T-helper 1 cell treated with Interleukin-12 subunit alpha and Interleukin-12 subunit beta and Interleukin-4 antibody, amounts not matched to agents 30 ng/mL and 1 ng/mL, for 36 hours (primary cell): ENCODE measurements at regions not wholly inside any gene's neighbourhood (a gene's known extent, or its start where the extent isn't known, plus 50 kb on each side); places are given as distances from the start of the nearest gene placed in this dataset.
"Not testable (repeated sequence)": the region's sequence is repeated elsewhere in the genome, so short reads cannot be mapped to it uniquely, and the experiment has no call there.

ENCODE experiments used
- intact Hi-C: fragments of 100-400 bp; cut with micrococcal nuclease; formaldehyde crosslinking; loops from one replicate; pipeline ENCODE4 v1.15.1; 2024

DNA sequence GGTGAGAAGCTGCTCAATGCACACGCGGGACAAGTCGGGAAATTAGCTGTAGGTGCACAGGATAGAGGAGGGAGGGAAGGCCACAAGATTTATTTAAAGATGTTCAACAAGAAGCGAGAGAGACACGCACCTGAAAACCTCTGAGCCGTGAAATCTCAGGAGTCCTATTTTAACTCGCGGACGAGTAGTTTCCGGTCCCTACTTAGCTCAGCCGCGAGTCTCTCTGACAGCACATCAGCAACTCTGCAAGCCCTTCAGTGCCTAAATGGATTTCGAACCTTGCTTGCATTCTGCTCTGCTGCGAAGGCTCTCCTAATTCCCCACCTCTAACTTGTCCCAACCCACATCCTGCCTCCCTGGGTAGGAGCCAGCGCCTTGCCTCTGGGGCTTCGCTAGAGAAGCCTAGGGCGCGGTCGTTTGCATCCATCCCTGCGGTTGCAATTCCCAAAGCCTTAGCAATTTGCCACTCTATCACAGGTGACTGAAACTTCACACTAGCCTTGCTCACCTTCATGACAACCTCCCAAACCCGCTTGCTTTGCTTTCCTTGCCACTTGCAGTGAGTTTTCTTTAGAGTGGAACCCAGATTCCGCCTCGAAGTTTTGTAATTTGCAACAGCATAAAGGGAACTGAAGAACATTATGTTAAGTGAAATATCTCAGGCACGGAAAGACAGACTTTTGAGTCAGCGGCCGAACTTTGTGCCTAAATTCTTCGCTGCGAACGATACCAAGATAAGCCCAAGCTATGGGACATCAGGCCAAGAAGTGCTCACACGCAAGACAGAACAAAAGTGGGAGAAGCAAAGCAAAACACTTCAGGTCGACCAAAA is 202.8 kb downstream of the KDM5D start:
- intact Hi-C loops: no loop called here

DNA sequence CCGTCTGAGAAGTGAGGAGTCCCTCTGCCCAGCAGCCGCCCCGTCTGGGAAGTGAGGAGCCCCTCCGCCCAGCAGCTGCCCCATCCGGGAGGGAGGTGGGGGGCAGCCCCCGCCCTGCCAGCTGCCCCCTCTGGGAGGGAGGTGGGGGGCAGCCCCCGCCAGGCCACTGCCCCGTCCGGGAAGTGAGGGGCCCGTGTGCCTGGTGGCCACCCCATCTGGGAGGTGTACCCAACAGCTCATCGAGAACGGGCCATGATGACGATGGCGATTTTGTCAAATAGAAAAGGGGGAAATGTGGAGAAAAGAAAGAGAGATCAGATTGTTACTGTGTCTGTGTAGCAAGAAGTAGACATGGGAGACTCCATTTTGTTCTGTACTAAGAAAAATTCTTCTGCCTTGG is 208.8 kb downstream of the KDM5D start:
- intact Hi-C loops: not testable (repeated sequence)

DNA sequence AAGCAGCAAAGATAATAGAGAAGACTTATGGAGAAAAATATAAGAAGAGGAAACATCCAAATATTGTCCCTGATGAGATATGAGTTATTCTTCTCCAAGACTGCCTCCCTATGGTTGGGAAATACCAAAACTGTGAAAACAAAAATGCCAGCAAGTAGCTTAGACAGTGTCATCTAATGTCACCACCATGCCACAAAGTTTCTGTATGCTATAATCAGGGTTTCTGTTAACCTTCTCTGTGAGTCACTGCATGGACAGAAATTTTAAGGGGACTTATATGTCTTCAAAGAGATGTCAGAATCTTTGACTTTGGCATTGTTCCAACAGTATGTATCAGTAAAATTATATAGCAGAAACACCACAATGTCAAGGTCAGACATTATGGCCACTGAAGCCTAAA is 222.6 kb downstream of the KDM5D start:
- intact Hi-C loops: loop anchor here (2.0 kb wide), 1 partner anchor 19 kb away; no protein-coding TSS in a partner anchor

DNA sequence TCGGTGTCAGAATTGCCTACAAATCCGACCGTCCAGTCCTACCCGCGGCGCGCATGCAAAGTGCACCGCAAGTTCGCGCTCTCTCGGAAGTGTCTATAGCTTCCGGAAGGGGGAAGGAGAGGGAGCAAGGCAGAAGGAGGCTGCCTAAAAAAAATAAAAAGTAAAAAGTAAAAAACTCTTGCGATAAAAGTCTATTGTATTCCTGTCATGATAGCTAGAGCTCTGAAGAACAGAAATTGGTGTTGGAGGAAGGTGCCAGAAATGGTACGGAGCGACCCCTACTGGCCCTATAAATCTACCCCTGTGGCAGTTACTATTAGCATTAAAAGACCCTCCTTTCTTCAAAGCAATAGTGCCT is 241.5 kb downstream of the KDM5D start:
- intact Hi-C loops: loop anchor here (1.0 to 2.0 kb wide), 4 partner anchors 20 to 242 kb away; no protein-coding TSS in a partner anchor

DNA sequence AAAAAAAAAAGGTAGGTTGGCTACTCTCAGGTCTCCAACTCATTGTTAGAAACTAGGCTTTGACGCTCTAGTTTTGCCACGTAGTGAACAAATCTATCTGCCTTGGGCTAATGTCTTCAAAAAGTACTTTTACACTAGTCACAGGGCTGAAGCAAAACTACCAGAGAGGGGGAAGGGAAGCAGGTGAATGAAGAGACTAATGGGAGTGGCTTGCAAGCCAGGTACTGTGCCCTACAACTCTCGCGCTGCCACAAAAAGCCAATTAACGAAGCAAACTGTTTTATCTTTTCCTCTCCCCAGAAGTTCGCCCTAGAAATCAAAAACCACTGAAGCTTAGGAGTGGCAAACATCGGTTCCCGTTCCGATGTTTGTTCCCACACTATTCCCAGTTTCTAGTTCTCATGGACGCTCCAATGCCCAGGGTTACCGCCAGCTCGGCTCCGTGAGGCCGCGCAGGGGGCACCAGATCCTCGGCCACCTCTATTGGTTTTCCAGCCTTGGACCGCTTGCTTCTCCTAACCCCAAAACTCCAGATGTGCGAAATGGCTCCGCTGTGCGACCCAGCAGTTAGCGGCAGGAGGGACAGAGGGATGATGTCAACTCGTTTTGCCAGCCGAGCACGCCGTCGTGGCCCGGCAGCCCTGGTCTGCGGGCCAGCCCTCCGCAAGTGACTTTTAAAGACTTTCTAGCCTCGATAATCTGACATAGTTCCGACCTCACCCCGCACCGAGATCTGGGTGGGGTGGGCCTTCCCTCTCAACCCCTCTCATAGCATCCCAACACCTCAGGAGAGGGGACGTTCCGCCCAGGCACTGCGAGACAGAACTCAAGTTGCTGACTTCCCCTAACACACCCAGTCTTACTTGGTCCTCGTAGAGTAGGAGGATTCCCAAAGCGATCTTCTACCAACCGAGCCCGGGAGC is 242.1 kb downstream of the KDM5D start:
- intact Hi-C loops: loop anchor here (1.0 to 2.0 kb wide), 4 partner anchors 20 to 243 kb away; no protein-coding TSS in a partner anchor

DNA sequence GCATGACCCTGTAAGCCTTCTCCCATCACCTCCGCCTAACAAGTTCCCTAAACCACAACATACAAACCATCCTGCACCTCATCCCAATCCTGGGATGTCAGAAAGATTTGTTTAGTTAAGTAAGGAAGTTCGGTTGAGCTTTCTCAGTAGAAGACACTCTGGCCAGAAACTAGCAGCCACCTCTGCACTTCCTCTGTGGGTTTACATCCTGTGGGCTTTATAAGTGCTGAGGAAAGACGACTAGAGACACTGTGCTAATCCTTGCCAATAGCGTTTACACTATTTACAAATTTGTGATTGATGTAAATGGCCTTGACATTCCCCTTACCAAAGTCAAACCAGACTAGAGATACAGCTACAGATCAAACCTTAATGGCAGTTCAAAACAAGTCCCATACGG is 246.0 kb downstream of the KDM5D start:
- intact Hi-C loops: loop anchor here (1.0 to 5.0 kb wide), 2 partner anchors 246 to 1079 kb away; partner anchors contain the start of genes EIF1AY and KDM5D

DNA sequence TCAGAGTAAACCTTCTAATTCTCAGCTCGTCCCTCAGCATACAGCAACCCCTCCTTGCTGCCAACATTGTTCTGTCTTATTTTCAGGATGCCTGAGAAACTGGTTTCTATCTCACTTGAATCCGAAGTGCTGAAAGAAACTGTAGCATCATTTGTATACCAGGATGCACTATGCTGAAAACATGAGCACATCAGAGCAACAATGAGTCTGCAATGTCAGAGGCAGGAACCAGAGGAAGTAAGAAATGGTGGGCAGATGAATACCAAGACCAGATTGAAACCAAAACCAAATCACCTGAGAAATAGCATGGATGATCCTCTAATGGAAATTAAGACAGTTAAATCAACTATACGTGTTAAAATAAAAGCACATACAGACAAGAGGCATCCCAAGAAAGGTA is 257.0 kb downstream of the KDM5D start:
- intact Hi-C loops: no loop called here

DNA sequence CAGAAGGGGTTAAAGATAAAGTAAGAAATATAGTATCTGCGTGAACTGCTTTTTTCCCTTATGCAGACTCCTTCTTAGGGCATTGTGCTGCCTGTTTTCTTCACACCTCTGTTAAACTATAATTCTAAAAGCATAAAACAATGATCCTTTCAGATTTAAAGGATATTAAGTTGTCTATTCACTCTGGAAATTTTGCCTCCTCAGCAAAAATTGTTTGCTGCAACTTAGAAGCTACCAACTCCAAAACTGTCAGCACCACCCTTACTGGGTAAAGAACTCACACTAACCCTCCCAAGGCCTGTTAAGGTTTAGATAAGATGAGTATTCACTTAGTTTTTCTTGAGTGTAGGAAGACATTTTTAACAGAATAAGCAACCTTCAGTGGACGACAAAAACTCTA is 259.5 kb downstream of the KDM5D start:
- intact Hi-C loops: no loop called here

DNA sequence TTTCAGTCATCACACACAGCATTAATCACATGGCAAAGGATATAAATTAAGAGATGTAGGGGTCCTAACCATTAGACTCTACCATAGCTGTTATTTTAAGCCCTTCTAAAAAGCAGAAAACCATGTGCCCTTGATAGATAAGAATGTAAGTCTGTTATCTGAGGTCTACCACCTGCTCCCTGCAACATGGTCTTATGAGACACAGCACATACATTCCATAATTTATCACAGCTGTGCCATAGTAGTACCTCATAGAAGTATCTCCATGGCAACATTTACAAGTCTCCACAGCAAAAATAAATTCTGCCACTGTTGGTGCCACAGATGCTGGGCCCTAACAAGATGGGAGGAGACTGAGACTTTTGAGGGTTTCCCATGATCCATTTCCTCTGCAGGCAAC is 265.4 kb downstream of the KDM5D start:
- intact Hi-C loops: no loop called here

DNA sequence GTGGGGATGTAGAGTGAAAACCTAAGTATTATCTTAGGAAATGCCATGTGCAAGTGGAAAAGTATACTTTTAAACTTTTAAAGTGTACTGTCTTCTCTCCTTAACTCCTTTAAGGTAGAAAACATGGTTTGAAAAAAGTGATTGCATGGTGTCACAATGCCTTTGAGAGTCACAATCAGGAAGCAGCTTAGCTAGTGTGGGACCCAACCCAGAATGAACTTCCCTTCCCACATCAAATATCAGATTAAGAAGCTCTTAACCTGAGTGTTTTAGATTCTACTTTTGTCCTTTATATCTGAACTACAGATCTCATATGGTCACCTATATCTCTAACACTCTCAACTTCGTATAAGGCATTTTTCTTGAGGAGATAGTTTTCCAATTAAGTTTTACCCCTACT is 266.6 kb downstream of the KDM5D start:
- intact Hi-C loops: no loop called here

DNA sequence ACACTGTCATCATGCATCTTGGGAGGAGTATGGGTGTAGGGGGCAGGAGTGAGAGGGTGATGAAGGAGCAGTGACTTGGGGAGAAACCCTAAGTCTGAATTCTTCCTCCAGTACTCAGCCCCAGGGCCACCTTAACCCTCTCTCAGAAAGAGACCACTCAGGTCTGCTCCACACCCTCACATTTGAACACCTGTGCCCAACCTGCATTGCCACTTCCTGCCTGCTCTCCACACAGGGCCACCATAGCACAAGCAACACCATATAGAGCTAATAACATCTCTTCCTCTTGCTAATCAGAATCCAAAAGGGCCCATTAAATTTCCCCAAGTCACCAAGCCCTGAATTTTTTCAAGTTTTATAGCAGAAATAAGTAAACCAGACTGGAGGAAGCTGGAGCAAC is 278.7 kb downstream of the KDM5D start:
- intact Hi-C loops: no loop called here

DNA sequence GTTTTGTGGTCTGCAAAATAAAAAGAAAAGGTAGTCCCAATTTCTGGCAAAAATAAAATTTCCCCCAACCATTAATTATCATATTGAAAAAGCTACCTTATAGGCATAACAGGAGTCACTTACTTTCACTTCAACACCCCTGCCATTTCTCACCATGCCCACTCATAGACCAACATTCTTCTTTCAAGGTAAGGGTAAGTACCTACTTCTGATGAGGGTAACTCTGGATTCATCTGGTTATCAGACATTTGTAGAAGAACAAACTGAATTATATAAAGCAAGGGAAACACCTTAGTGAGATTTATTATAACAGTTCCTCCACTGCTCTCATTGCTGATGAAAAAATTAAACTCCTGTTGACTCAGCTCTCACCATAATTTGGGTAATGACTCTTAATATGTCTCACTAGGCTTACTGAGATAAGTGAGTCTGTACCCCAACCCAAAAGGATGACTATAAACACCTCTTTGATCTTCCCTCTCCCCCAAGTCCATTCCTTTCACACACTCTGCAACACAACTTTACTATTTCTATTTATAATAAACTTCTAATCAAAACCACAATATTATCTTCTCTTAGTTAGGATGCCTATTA is 287.6 kb downstream of the KDM5D start:
- intact Hi-C loops: no loop called here

DNA sequence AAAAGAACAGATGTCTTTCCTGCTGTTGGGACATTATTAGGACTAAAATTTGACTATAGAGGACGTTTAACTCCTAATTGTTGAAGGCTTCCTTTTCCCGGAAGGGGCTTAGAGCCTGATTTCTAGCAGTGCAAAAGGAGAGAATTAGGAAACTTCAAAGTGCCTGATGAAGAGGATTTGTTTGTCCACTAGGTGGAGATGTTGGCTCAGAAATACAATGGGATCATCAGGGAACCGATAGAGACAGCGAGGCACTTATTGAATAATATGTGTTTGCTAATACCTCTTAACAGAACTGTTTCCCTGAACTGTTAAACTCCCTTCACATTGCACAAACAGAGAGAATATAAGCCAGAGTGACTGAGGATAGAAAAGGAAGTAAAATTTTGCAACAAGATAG is 311.5 kb downstream of the KDM5D start:
- intact Hi-C loops: loop anchor here (1.0 to 10.0 kb wide), 9 partner anchors 70 to 1659 kb away; partner anchors contain the start of gene KDM5D

DNA sequence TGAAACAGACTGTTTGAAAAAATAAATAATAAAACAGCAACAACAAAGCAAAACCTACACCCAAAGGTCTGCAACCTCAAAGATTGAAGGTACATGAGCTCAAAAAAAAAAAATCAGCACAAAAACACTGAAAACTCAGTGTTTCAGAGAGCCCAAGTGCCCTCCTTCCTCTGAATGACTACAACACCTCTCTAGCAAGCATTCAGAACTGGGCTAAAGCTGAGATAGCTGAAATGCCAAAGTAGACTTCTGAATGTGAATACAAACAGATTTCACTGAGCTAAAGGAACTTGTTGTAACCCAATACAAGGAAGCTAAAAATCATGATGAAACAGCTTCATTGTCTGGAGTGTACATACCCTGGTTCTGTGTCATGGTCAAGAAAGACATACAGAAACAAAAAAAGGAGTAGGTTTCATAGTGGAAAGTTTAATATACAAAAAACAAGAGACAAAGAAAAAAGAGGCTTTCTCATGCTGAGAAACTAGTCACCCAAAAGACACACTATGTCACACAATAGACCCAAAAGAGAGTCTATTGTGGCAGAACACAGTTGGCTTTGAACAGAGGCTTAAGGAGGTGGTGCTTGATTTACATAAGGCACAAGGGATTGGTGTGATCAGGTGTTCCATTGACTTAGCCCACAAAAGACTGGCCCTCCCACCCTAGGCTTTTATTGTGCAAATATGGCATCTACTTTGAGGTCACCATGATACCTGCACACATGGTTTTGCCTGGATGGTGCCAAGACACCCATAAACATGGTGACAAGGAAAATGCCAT is 316.6 kb downstream of the KDM5D start:
- intact Hi-C loops: no loop called here

DNA sequence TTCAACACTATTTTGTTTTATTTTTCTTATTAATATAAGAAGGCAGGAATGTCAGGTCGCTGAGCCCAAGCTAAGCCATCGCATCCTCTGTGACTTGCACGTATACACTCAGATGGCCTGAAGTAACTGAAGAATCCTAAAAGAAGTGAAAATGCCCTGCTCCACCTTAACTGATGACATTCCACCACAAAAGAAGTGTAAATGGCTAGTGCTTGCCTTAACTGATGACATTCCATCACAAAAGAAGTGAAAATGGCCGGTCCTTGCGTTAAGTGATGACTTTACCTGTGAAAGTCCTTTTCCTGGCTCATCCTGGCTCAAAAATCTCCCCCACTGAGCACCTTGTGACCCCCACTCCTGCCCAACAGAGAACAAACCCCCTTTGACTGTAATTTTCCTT is 317.3 kb downstream of the KDM5D start:
- intact Hi-C loops: not testable (repeated sequence)

DNA sequence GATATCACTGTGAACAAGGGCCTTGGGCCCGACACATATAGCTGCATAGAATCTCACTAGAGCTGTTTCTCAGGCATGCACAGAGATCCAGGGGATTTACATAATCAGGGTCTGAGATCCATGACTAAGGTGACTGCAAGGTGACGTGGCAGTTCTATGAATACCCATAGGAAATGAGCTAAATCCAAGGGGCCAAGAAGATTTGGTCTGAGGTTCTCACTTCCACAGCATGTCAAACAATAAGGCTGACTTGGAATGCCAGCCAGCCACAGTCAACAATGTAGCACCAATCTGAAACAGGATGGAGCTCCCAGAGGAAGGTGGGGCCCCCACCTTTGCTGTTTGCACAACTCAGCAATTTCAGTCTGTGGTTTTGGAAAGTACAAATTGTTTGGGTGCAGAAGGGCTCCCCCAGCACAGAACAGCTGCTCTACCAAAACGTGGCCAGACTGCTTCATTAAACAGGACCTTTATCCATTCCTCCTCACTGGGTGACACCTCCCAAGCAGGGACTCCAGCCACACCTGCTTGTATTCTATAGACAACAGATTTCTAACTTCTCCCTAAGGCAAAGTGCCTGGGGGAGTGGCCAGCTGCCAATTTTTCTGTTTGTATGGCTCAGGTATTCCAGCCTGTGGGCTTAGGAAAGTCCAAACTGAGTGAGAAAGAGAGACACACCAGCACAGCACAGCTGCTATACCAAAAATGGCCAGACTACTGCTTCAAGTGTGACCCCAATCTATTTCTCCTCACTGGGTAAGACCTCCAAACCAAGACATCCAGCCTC is 333.4 kb downstream of the KDM5D start:
- intact Hi-C loops: no loop called here

DNA sequence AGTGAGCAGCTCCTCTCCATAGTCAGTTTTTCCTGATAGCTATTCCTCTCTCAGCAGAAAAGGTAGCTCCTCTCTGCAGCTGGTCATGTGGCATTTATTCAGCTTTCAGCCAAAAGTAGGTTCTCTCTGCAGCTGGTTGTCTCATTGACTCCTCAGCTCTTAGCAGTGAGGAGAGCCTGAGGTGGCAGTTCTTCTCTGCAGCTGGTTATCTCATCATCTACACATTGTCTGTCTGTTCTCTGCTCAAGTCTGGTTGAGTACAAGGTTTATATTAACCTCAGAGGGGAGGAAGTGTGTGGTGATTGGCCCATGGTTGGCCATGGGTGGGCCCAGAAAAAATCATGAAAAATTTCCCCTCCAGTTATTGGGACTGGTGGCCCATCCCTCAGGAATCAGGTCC is 338.3 kb downstream of the KDM5D start:
- intact Hi-C loops: no loop called here

DNA sequence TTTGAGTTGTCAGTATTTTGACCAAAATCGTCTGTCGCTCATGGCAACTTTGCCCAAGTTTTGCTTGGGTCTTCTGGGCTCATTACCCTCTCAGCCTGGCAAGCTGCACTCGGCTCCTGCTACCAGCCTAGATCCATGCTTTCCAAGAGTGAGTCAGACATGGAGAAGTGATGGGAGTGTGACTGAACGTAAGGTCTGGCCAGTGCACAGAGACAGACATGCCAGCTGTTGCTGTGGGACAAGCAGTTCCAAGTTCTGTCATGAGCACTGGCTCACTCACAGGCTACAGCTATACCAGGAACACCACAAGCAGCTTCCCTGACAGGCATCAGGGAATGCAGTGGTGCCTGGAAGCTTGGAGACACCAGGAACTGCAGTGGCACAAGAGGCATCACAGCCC is 338.9 kb downstream of the KDM5D start:
- intact Hi-C loops: no loop called here

DNA sequence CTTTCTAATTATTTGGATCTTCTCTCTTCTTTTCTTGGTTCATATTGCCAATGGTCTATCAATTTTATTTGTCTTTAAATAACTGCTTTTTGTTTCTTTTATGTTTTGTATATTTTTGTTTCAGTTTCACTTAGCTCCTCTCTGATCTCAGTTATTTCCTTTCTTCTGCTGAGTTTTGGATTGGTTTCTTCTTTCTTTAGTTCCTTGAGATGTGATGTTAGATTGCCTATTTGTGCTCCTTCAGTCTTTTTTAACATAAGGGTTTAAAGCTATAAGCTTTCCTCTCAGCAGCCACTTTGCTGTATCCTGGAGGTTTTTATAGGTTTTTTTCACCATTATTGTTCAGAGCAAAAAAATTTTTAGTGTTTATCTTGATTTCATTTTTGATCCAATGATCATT is 351.6 kb downstream of the KDM5D start:
- intact Hi-C loops: loop anchor here (2.0 to 10.0 kb wide), 4 partner anchors 58 to 354 kb away; no protein-coding TSS in a partner anchor

DNA sequence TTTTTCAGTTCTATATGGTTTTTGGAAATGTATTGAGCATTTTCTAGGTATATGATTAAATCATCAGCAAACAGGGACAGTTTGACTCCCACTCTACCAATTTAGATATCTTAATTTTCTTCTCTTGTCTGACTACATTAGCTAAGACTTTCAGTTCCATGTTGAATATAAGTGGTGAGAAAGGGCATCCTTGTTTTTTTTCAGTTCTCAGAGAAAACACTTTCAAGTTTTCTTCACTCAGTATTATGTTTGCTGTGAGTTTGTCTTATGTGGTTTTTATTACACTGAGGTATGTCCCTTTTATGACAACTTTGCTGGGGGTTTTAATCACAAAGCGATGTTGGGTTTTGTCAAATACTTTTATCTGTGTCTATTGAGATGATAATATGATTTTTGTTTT is 352.6 kb downstream of the KDM5D start:
- intact Hi-C loops: loop anchor here (2.0 to 10.0 kb wide), 4 partner anchors 57 to 355 kb away; no protein-coding TSS in a partner anchor
